ENCODE measurements at regions not wholly inside any gene's neighbourhood (a gene's known extent, or its start where the extent isn't known, plus 50 kb on each side); places are given as distances from the start of the nearest gene placed in this dataset.

DNA sequence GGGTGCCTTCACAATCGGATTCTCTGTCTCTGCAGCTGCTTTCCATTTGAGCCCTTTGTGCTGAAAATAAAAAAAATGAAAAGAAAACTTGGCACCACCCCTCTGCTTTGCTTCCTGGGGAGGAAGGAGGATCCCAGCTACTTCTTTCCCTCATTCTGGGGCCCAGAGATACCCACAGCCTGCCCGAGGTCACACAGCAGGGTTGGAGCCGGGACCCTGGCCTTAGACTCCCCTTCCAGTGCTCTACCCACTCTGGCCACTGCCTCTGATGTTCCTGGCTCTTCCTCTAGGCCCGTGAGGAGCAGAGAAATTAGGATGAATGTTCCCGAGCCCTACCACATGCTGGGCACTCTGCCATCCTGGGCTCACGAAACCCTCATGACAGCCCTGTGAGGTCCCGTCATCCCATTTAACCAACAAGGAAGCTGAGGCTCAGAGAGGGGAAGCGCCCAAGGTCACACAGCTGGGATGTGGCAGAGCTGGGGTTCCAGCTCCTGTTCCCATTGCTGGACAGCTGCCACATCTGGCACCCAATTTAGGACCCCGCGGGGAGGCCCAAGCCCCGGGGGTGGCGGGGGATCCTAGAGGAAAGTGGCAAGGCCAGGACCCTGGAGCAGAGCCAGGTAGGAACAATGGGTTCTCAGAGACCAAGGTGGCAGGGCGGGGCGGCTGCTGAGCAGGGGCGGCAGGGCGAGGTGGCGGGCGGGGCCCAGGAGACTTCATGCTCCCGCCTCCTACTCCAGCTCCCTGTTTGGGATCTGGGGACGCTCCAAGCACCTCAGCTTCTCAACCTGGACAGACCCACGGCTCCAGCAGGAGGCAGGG, 76.6 kb downstream of the CEBPB start:
- TF ChIP-seq POLR2A (IDR thresholded peaks at IDR 0.05; ENCODE audit: low read length) (no peak), GATA1 (IDR thresholded peaks at IDR 0.05; ENCODE audit: low read depth, low read length) (no peak)
